CD14-positive monocyte (primary cell): ENCODE measurements at regions not wholly inside any gene's neighbourhood (a gene's known extent, or its start where the extent isn't known, plus 50 kb on each side); places are given as distances from the start of the nearest gene placed in this dataset.

ENCODE experiments used
- DNase-seq, 3 donors: peaks; one replicate each; pipeline ENCODE4 v3.0.0-alpha.2; 2011 to 2022
- H2AFZ ChIP-seq: 2 replicates; pipeline ENCODE4 v1.6.0; 2012; ENCODE audit warnings: mild to moderate bottlenecking, low read depth, low read length, inconsistent platforms; ENCODE audit not compliant: insufficient read depth, poor library complexity, severe bottlenecking
- H3K27ac ChIP-seq, 2 donors: 1 replicate in 1 of 2; 2 replicates in 1 of 2; pipeline ENCODE4 v1.5.1; 2012 to 2013; ENCODE audit warnings: low read length in 2 of 2, control low read depth in 1 of 2, inconsistent platforms in 1 of 2, low read depth in 1 of 2, mild to moderate bottlenecking in 1 of 2
- H3K27me3 ChIP-seq, 2 donors: one replicate each; pipeline versions ENCODE4 v1.6.0 to v1.6.1; 2011 to 2013; ENCODE audit warnings: low read length in 2 of 2; ENCODE audit not compliant: control insufficient read depth in 2 of 2, insufficient read depth in 2 of 2
- H3K36me3 ChIP-seq, 2 donors: replicated peaks in 1 of 2; 1 replicate in 1 of 2; 2 replicates in 1 of 2; pipeline versions ENCODE4 v1.5.1 to v1.6.1; 2012 to 2013; ENCODE audit warnings: low read length in 2 of 2, control low read depth in 1 of 2, inconsistent platforms in 1 of 2, mild to moderate bottlenecking in 1 of 2; ENCODE audit not compliant: insufficient read depth in 2 of 2, control insufficient read depth in 1 of 2
- H3K4me1 ChIP-seq, 2 donors: 1 replicate in 1 of 2; 2 replicates in 1 of 2; pipeline versions ENCODE4 v1.5.1 to v1.6.1; 2012 to 2013; ENCODE audit warnings: low read length in 2 of 2, control low read depth in 1 of 2, inconsistent platforms in 1 of 2, mild to moderate bottlenecking in 1 of 2, moderate library complexity in 1 of 2; ENCODE audit not compliant: insufficient read depth in 2 of 2, control insufficient read depth in 1 of 2
- H3K4me2 ChIP-seq: replicated peaks from 2 replicates; pipeline ENCODE3; 2012; ENCODE audit warnings: low read length, moderate library complexity, mild to moderate bottlenecking; ENCODE audit not compliant: poor library complexity, severe bottlenecking; ENCODE audit errors: extremely low read depth
- H3K4me3 ChIP-seq, 3 experiments: fragments of 200-600 bp in 1 of 3; sonication (generic) in 1 of 3; replicated peaks in 1 of 3; 1 replicate in 2 of 3; 2 replicates in 1 of 3; pipeline ENCODE4 v1.5.1; 2011 to 2013; ENCODE audit warnings: low read length in 3 of 3, mild to moderate bottlenecking in 3 of 3, control low read depth in 2 of 3, low read depth in 2 of 3, inconsistent platforms in 1 of 3, moderate library complexity in 1 of 3
- H3K79me2 ChIP-seq: 2 replicates; pipeline ENCODE4 v1.6.0; 2012; ENCODE audit warnings: mild to moderate bottlenecking, control low read depth, inconsistent platforms, low read length, moderate library complexity; ENCODE audit not compliant: insufficient read depth
- H3K9ac ChIP-seq: 2 replicates; pipeline ENCODE4 v1.6.0; 2017; ENCODE audit warnings: low read length, mild to moderate bottlenecking; ENCODE audit not compliant: insufficient read depth, poor library complexity, severe bottlenecking
- H3K9me3 ChIP-seq, 2 donors: replicated peaks in 1 of 2; 1 replicate in 1 of 2; 2 replicates in 1 of 2; pipeline versions ENCODE4 v1.5.1 to v1.6.1; 2012 to 2013; ENCODE audit warnings: low read length in 2 of 2, control low read depth in 1 of 2; ENCODE audit not compliant: control insufficient read depth in 1 of 2, insufficient read depth in 1 of 2
- H4K20me1 ChIP-seq: 2 replicates; pipeline ENCODE4 v1.6.0; 2012; ENCODE audit warnings: mild to moderate bottlenecking, low read length, control low read depth, moderate library complexity; ENCODE audit not compliant: insufficient read depth
- H3K27ac Mint-ChIP-seq, 7 donors: one replicate each; pipeline ENCODE4 v1.8.0; 2020; ENCODE audit warnings: mild to moderate bottlenecking in 7 of 7, mixed read lengths in 7 of 7, moderate library complexity in 6 of 7, inconsistent platforms in 2 of 7
- H3K27me3 Mint-ChIP-seq, 3 donors: one replicate each; pipeline ENCODE4 v1.8.0; 2021 to 2022; ENCODE audit warnings: low read depth in 3 of 3, mild to moderate bottlenecking in 3 of 3, mixed read lengths in 3 of 3, moderate library complexity in 3 of 3, inconsistent platforms in 1 of 3
- H3K36me3 Mint-ChIP-seq, 2 donors: one replicate each; pipeline ENCODE4 v1.8.0; 2020; ENCODE audit warnings: mixed read lengths in 2 of 2, inconsistent platforms in 1 of 2, mild to moderate bottlenecking in 1 of 2
- H3K4me1 Mint-ChIP-seq: one replicate; pipeline ENCODE4 v1.8.0; 2020; ENCODE audit warnings: mild to moderate bottlenecking, mixed read lengths
- H3K4me3 Mint-ChIP-seq, 2 donors: one replicate each; pipeline ENCODE4 v1.8.0; 2020; ENCODE audit warnings: mild to moderate bottlenecking in 2 of 2, mixed read lengths in 2 of 2, moderate library complexity in 1 of 2
- H3K9me3 Mint-ChIP-seq, 7 donors: one replicate each; pipeline ENCODE4 v1.8.0; 2020 to 2022; ENCODE audit warnings: mixed read lengths in 7 of 7, mild to moderate bottlenecking in 6 of 7, moderate library complexity in 6 of 7, inconsistent platforms in 2 of 7
- CTCF ChIP-seq: fragments of 200-600 bp; IDR thresholded peaks from one replicate; pipeline ENCODE4 v1.8.0; 2022; ENCODE audit warnings: antibody characterized with exemption, mild to moderate bottlenecking
- WGBS: methylation state at CpG from one replicate; pipeline ENCODE4 v1.1.5; 2013; ENCODE audit warnings: missing lambda C conversion rate; ENCODE audit not compliant: insufficient coverage; 5-methylcytosine and 5-hydroxymethylcytosine counted together
- intact Hi-C, 2 donors: fragments of 100-400 bp; cut with micrococcal nuclease; formaldehyde crosslinking; loops; one replicate each; pipeline versions ENCODE4 v1.15.0 to v1.15.1; 2023

GRCh38 chr10:65556006-65556405 lies 1369.8 kb upstream of the LRRTM3 start:
- H3K27me3 ChIP-seq = no peaks in the 10 kb centered on the region

GRCh38 chr10:65559369-65559768 lies 1366.5 kb upstream of the LRRTM3 start:
- Mint-ChIP-seq H3K36me3 (no peaks in the 10 kb centered on the region), H3K4me1 (no peaks in the 10 kb centered on the region), H3K27me3 (peaks cover 0 to 2% (median 0%) of the 10 kb centered on the region in 3 donors), H3K9me3 (peaks cover 0 to 10% (median 3%) of the 10 kb centered on the region in 7 donors), H3K27ac (no peak overlapping the region), H3K4me3 (no peak overlapping the region)
- DNase-seq = no peak
- no peaks in the 10 kb centered on the region for H4K20me1 ChIP-seq
- H3K9me3 ChIP-seq = no peaks in the 10 kb centered on the region
- no peaks in the 10 kb centered on the region for H3K4me1 ChIP-seq
- TF ChIP-seq CTCF = no peak
- no peak overlapping the region for H3K27ac ChIP-seq
- no peak overlapping the region for H3K9ac ChIP-seq
- no peak overlapping the region for H3K4me3 ChIP-seq
- no peaks in the 10 kb centered on the region for H3K36me3 ChIP-seq
- H3K27me3 ChIP-seq = no peaks in the 10 kb centered on the region
- intact Hi-C loops = no loop called here
- WGBS = no CpG with 5 or more reads among the region's 2 CpGs
- no peak overlapping the region for H3K4me2 ChIP-seq
- H3K79me2 ChIP-seq = no peaks in the 10 kb centered on the region
- no peak overlapping the region for H2AFZ ChIP-seq

More at GRCh38 chr10:65556006-65556405, 1369.8 kb upstream of the LRRTM3 start:
- Histone ChIP-seq H3K4me3 (no peak overlapping the region), H3K9me3 (no peaks in the 10 kb centered on the region), H3K27ac (no peak overlapping the region), H3K79me2 (no peaks in the 10 kb centered on the region), H3K9ac (no peak overlapping the region), H4K20me1 (no peaks in the 10 kb centered on the region), H2AFZ (no peak overlapping the region), H3K4me2 (no peak overlapping the region), H3K36me3 (no peaks in the 10 kb centered on the region), H3K4me1 (no peaks in the 10 kb centered on the region)
- H3K36me3 Mint-ChIP-seq = no peaks in the 10 kb centered on the region
- H3K27ac Mint-ChIP-seq = no peak overlapping the region
- WGBS = no CpG with 5 or more reads among the region's 5 CpGs
- DNase-seq = no peak
- TF ChIP-seq CTCF = no peak
- H3K4me1 Mint-ChIP-seq = no peaks in the 10 kb centered on the region
- H3K27me3 Mint-ChIP-seq = peaks cover 0 to 2% (median 0%) of the 10 kb centered on the region in 3 donors
- peaks cover 0 to 8% (median 0%) of the 10 kb centered on the region in 7 donors for H3K9me3 Mint-ChIP-seq
- no peak overlapping the region for H3K4me3 Mint-ChIP-seq
- intact Hi-C loops = no loop called here
